HCT116 (cell line): ENCODE measurements at regions not wholly inside any gene's neighbourhood (a gene's known extent, or its start where the extent isn't known, plus 50 kb on each side); places are given as distances from the start of the nearest gene placed in this dataset.

ENCODE experiments used
- ATAC-seq: fragments of 200-7000 bp; cut with Tn5 transposase; 2 replicates; pipeline ENCODE4 v1.9.1; 2020; ENCODE audit warnings: mild to moderate bottlenecking, moderate library complexity
- BruUV-seq: library from RNA; stranded (reverse); fragments of 400-500 nt; replicated peaks from 2 replicates; lab custom pipeline; 2021; lab: Mats Ljungman, UMichigan
- CTCF ChIA-PET: fragments of 300-600 bp; sonication (Branson Sonifier 250); formaldehyde crosslinking; loops from one replicate; lab custom pipeline; 2021; ENCODE audit warnings: antibody characterized with exemption; lab: Charles Lee
- POLR2A ChIA-PET: fragments of 300-600, 350-600 bp; sonication (Branson Sonifier 250); formaldehyde crosslinking; loops from one replicate; lab custom pipeline; 2021; ENCODE audit warnings: antibody characterized with exemption; lab: Charles Lee
- RAD21 ChIA-PET, 2 experiments: fragments of 300-600 bp; sonication (Branson Sonifier 250); formaldehyde crosslinking; loops; one replicate each; lab custom pipeline; 2023; ENCODE audit warnings: low total read pairs in 2 of 2; ENCODE audit not compliant: uncharacterized antibody in 2 of 2, unreplicated experiment in 2 of 2, low non-redundant PET in 1 of 2; lab: Charles Lee
- DNase-seq: peaks from one replicate; pipeline ENCODE4 v3.0.0-alpha.2; 2010; ENCODE audit warnings: low read depth, low spot score
- H2AFZ ChIP-seq: fragments of 200-600 bp; shearing (Covaris generic), sonication (generic); 2 replicates; pipeline ENCODE4 v1.6.1; 2017; ENCODE audit warnings: low read depth, mixed run types, mixed read lengths, antibody characterized with exemption, low read length; ENCODE audit not compliant: poor library complexity, severe bottlenecking
- H3K27ac ChIP-seq: 2 replicates; pipeline ENCODE4 v1.5.1; 2012; ENCODE audit warnings: low read depth, low read length
- H3K27me3 ChIP-seq: fragments of 200-600 bp; sonication (generic); 2 replicates; pipeline ENCODE4 v1.6.1; 2016; ENCODE audit warnings: mixed run types, low read length, mixed read lengths; ENCODE audit not compliant: insufficient read depth
- H3K36me3 ChIP-seq, 2 experiments: fragments of 200-500 bp in 1 of 2; fragments of 200-600 bp in 1 of 2; sonication (Bioruptor generic) in 1 of 2; sonication (generic) in 1 of 2; 2 replicates each; pipeline versions ENCODE4 v1.5.1 to v1.6.1; 2014 to 2016; ENCODE audit warnings: low read length in 2 of 2, inconsistent platforms in 1 of 2, mixed read lengths in 1 of 2, mixed run types in 1 of 2; ENCODE audit not compliant: insufficient read depth in 2 of 2, control insufficient read depth in 1 of 2
- H3K4me1 ChIP-seq, 2 experiments: fragments of 200-600 bp in 1 of 2; sonication (generic) in 1 of 2; 2 replicates each; pipeline versions ENCODE4 v1.5.1 to v1.6.1; 2012 to 2017; ENCODE audit warnings: low read length in 2 of 2, inconsistent platforms in 1 of 2, mild to moderate bottlenecking in 1 of 2, mixed read lengths in 1 of 2, mixed run types in 1 of 2, moderate library complexity in 1 of 2; ENCODE audit not compliant: insufficient read depth in 2 of 2, control insufficient read depth in 1 of 2
- H3K4me2 ChIP-seq: fragments of 200-600 bp; sonication (generic); 2 replicates; pipeline ENCODE4 v1.6.1; 2017; ENCODE audit warnings: mixed run types, low read length, mixed read lengths
- H3K4me3 ChIP-seq, 2 experiments: fragments of 200-600 bp in 1 of 2; sonication (generic) in 1 of 2; replicated peaks in 1 of 2; 2 replicates each; pipeline ENCODE4 v1.5.1; 2011 to 2016; ENCODE audit warnings: low read length in 2 of 2, control low read depth in 1 of 2, low read depth in 1 of 2, mild to moderate bottlenecking in 1 of 2, mixed read lengths in 1 of 2, mixed run types in 1 of 2
- H3K79me2 ChIP-seq: fragments of 200-600 bp; sonication (generic); 2 replicates; pipeline ENCODE4 v1.6.1; 2017; ENCODE audit warnings: mild to moderate bottlenecking, mixed run types, low read length, moderate library complexity, mixed read lengths; ENCODE audit not compliant: insufficient read depth
- H3K9ac ChIP-seq: fragments of 200-600 bp; sonication (generic); 2 replicates; pipeline ENCODE4 v1.6.1; 2016; ENCODE audit warnings: low read length, mixed read lengths
- H3K9me2 ChIP-seq: fragments of 200-600 bp; sonication (generic), shearing (Covaris generic); 2 replicates; pipeline ENCODE4 v1.6.1; 2017; ENCODE audit warnings: mixed run types, mild to moderate bottlenecking, moderate library complexity; ENCODE audit not compliant: insufficient read depth
- H3K9me3 ChIP-seq, 2 experiments: fragments of 200-500 bp in 1 of 2; fragments of 200-600 bp in 1 of 2; sonication (Bioruptor generic) in 1 of 2; sonication (generic) in 1 of 2; 2 replicates each; pipeline ENCODE4 v1.6.1; 2014 to 2017; ENCODE audit warnings: low read length in 2 of 2, mixed read lengths in 2 of 2, inconsistent platforms in 1 of 2, low read depth in 1 of 2, mild to moderate bottlenecking in 1 of 2, mixed run types in 1 of 2, moderate library complexity in 1 of 2; ENCODE audit not compliant: control insufficient read depth in 1 of 2, insufficient read depth in 1 of 2
- H4K20me1 ChIP-seq: fragments of 200-600 bp; sonication (generic), shearing (Covaris generic); 2 replicates; pipeline ENCODE4 v1.6.1; 2017; ENCODE audit warnings: mixed run types, mild to moderate bottlenecking, moderate library complexity; ENCODE audit not compliant: insufficient read depth
- CBX3 ChIP-seq: IDR thresholded peaks from 2 replicates; pipeline ENCODE4 v1.6.1; 2012; ENCODE audit warnings: low read depth
- CEBPB ChIP-seq: IDR thresholded peaks from 2 replicates; pipeline ENCODE4 v1.6.1; 2012; ENCODE audit warnings: low read depth
- EGR1 ChIP-seq: IDR thresholded peaks from 2 replicates; pipeline ENCODE4 v1.6.1; 2012; ENCODE audit warnings: low read depth
- ELF1 ChIP-seq: IDR thresholded peaks from 2 replicates; pipeline ENCODE4 v1.6.1; 2012; ENCODE audit warnings: low read depth, borderline replicate concordance
- EZH2 ChIP-seq: fragments of 200-600 bp; sonication (generic); IDR thresholded peaks from 2 replicates; pipeline ENCODE4 v1.6.1; 2017; ENCODE audit warnings: antibody characterized with exemption, mixed run types
- EZH2phosphoT487 ChIP-seq: fragments of 200-600 bp; IDR thresholded peaks from 2 replicates; pipeline ENCODE4 v1.6.1; 2018; ENCODE audit warnings: antibody characterized with exemption, borderline replicate concordance
- FOSL1 ChIP-seq: IDR thresholded peaks from 2 replicates; pipeline ENCODE4 v1.6.1; 2012; ENCODE audit warnings: low read depth
- JUND ChIP-seq: IDR thresholded peaks from 2 replicates; pipeline ENCODE4 v1.6.1; 2012
- POLR2A ChIP-seq: IDR thresholded peaks from 2 replicates; pipeline ENCODE4 v1.7.0; 2011; ENCODE audit warnings: borderline replicate concordance; ENCODE audit not compliant: insufficient read depth, insufficient read length; ENCODE audit errors: extremely low read depth
- POLR2AphosphoS5 ChIP-seq: IDR thresholded peaks from 2 replicates; pipeline ENCODE4 v1.6.1; 2011; ENCODE audit warnings: mild to moderate bottlenecking, low read depth, low read length, moderate library complexity
- SP1 ChIP-seq: IDR thresholded peaks from 2 replicates; pipeline ENCODE4 v1.6.1; 2012; ENCODE audit warnings: low read depth
- YY1 ChIP-seq: IDR thresholded peaks from 2 replicates; pipeline ENCODE4 v1.6.1; 2011; ENCODE audit warnings: low read length, low read depth, moderate library complexity, mild to moderate bottlenecking; ENCODE audit not compliant: insufficient replicate concordance; ENCODE audit errors: extremely low read depth
- ZFX ChIP-seq: fragments of 450-650 bp; IDR thresholded peaks from 2 replicates; pipeline ENCODE4 v1.6.1; 2017
- ZNF274 ChIP-seq: fragments of 200-500 bp; sonication (Bioruptor generic); IDR thresholded peaks from 2 replicates; pipeline ENCODE4 v1.6.1; 2014; ENCODE audit warnings: mild to moderate bottlenecking, low read depth, low read length, inconsistent platforms
- intact Hi-C: fragments of 100-400 bp; cut with micrococcal nuclease; formaldehyde crosslinking; loops from 2 replicates; pipeline ENCODE4 v1.10.0; 2022
- TF ChIP-seq, protein P1 (sequence below), 3 experiments: fragments of 200-600 bp in 1 of 3; sonication (generic) in 1 of 3; IDR thresholded peaks in 2 of 3; conservative IDR thresholded peaks in 1 of 3; 2 replicates each; pipeline ENCODE4 v1.5.1; 2012 to 2017; ENCODE audit warnings: low read depth in 2 of 3, low read length in 2 of 3, antibody characterized with exemption in 1 of 3, borderline replicate concordance in 1 of 3, control low read depth in 1 of 3, mild to moderate bottlenecking in 1 of 3, mixed read lengths in 1 of 3, mixed run types in 1 of 3, moderate library complexity in 1 of 3; ENCODE audit not compliant: insufficient read depth in 1 of 3
- TF ChIP-seq, protein P2 (sequence below): IDR thresholded peaks from 2 replicates; pipeline ENCODE4 v1.6.1; 2012
- TF ChIP-seq, protein P3 (sequence below): IDR thresholded peaks from 2 replicates; pipeline ENCODE4 v1.6.1; 2011; ENCODE audit warnings: mild to moderate bottlenecking, low read length, moderate library complexity; ENCODE audit not compliant: insufficient replicate concordance; ENCODE audit errors: extremely low read depth
- TF ChIP-seq, protein P4 (sequence below): IDR thresholded peaks from 2 replicates; pipeline ENCODE4 v1.6.1; 2012; ENCODE audit warnings: low read depth

DNA sequence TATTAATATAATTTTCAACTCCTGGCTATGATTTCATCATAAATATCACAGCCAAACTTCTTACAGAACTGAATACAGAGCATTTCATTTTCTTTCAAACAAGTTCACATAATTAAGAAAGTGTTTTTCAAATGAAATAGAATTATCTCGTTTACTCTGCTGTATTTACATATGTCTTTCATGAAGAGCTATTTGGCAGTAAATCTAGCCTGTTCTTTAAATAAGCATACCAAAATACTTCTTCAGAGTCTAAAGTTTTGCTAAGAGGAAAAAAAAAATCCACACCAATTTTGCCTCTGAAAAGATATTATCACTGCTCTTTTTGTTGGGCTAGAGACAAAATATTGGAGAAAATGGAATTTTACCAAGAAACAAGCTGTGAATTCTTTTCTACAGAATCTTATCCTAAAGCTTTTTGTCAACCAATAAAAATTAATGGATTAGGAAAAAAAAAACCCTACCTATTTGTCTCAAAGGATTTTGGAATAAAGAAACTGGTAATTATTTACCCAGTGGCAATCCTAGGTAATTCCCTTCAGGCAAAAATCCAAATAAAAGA, 287.9 kb upstream of the NR3C2 start:
- TF ChIP-seq, protein P1, sequence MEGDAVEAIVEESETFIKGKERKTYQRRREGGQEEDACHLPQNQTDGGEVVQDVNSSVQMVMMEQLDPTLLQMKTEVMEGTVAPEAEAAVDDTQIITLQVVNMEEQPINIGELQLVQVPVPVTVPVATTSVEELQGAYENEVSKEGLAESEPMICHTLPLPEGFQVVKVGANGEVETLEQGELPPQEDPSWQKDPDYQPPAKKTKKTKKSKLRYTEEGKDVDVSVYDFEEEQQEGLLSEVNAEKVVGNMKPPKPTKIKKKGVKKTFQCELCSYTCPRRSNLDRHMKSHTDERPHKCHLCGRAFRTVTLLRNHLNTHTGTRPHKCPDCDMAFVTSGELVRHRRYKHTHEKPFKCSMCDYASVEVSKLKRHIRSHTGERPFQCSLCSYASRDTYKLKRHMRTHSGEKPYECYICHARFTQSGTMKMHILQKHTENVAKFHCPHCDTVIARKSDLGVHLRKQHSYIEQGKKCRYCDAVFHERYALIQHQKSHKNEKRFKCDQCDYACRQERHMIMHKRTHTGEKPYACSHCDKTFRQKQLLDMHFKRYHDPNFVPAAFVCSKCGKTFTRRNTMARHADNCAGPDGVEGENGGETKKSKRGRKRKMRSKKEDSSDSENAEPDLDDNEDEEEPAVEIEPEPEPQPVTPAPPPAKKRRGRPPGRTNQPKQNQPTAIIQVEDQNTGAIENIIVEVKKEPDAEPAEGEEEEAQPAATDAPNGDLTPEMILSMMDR (IDR thresholded peaks at IDR 0.05 in 2 of 3, conservative IDR thresholded peaks at IDR 0.05 in 1 of 3; ENCODE audit: borderline replicate concordance in 1 of 3, insufficient read depth in 1 of 3, low read depth in 2 of 3, low read length in 2 of 3): no peak
- TF ChIP-seq EZH2phosphoT487 (no peak), SP1 (no peak), FOSL1 (no peak), EZH2 (no peak), ELF1 (no peak), ZFX (no peak), YY1 (no peak), CEBPB (no peak), ZNF274 (no peak), EGR1 (no peak), POLR2A (no peak), CBX3 (no peak), POLR2AphosphoS5 (no peak), JUND (no peak)
- TF ChIP-seq, protein P2, sequence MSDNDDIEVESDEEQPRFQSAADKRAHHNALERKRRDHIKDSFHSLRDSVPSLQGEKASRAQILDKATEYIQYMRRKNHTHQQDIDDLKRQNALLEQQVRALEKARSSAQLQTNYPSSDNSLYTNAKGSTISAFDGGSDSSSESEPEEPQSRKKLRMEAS: no peak
- TF ChIP-seq, protein P3, sequence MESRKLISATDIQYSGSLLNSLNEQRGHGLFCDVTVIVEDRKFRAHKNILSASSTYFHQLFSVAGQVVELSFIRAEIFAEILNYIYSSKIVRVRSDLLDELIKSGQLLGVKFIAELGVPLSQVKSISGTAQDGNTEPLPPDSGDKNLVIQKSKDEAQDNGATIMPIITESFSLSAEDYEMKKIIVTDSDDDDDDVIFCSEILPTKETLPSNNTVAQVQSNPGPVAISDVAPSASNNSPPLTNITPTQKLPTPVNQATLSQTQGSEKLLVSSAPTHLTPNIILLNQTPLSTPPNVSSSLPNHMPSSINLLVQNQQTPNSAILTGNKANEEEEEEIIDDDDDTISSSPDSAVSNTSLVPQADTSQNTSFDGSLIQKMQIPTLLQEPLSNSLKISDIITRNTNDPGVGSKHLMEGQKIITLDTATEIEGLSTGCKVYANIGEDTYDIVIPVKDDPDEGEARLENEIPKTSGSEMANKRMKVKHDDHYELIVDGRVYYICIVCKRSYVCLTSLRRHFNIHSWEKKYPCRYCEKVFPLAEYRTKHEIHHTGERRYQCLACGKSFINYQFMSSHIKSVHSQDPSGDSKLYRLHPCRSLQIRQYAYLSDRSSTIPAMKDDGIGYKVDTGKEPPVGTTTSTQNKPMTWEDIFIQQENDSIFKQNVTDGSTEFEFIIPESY: no peak
- TF ChIP-seq, protein P4, sequence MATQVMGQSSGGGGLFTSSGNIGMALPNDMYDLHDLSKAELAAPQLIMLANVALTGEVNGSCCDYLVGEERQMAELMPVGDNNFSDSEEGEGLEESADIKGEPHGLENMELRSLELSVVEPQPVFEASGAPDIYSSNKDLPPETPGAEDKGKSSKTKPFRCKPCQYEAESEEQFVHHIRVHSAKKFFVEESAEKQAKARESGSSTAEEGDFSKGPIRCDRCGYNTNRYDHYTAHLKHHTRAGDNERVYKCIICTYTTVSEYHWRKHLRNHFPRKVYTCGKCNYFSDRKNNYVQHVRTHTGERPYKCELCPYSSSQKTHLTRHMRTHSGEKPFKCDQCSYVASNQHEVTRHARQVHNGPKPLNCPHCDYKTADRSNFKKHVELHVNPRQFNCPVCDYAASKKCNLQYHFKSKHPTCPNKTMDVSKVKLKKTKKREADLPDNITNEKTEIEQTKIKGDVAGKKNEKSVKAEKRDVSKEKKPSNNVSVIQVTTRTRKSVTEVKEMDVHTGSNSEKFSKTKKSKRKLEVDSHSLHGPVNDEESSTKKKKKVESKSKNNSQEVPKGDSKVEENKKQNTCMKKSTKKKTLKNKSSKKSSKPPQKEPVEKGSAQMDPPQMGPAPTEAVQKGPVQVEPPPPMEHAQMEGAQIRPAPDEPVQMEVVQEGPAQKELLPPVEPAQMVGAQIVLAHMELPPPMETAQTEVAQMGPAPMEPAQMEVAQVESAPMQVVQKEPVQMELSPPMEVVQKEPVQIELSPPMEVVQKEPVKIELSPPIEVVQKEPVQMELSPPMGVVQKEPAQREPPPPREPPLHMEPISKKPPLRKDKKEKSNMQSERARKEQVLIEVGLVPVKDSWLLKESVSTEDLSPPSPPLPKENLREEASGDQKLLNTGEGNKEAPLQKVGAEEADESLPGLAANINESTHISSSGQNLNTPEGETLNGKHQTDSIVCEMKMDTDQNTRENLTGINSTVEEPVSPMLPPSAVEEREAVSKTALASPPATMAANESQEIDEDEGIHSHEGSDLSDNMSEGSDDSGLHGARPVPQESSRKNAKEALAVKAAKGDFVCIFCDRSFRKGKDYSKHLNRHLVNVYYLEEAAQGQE: no peak
- Histone ChIP-seq H3K9ac (no peak overlapping the region), H2AFZ (no peak overlapping the region), H3K79me2 (no peaks in the 10 kb centered on the region), H3K9me3 (no peaks in the 10 kb centered on the region), H3K27ac (no peak overlapping the region), H3K4me2 (no peak overlapping the region), H3K27me3 (no peaks in the 10 kb centered on the region), H3K9me2 (no peaks in the 10 kb centered on the region), H3K4me3 (no peak overlapping the region), H3K4me1 (no peaks in the 10 kb centered on the region), H4K20me1 (no peaks in the 10 kb centered on the region), H3K36me3 (no peaks in the 10 kb centered on the region)
- intact Hi-C loops: no loop called here
- ATAC-seq: no peak
- RAD21 ChIA-PET: no interaction called here
- no peak for DNase-seq
- CTCF ChIA-PET: no interaction called here
- BruUV-seq: no TSS peak
- POLR2A ChIA-PET: no interaction called here
